ENCODE measurements at regions not wholly inside any gene's neighbourhood (a gene's known extent, or its start where the extent isn't known, plus 50 kb on each side); places are given as distances from the start of the nearest gene placed in this dataset.

DNA sequence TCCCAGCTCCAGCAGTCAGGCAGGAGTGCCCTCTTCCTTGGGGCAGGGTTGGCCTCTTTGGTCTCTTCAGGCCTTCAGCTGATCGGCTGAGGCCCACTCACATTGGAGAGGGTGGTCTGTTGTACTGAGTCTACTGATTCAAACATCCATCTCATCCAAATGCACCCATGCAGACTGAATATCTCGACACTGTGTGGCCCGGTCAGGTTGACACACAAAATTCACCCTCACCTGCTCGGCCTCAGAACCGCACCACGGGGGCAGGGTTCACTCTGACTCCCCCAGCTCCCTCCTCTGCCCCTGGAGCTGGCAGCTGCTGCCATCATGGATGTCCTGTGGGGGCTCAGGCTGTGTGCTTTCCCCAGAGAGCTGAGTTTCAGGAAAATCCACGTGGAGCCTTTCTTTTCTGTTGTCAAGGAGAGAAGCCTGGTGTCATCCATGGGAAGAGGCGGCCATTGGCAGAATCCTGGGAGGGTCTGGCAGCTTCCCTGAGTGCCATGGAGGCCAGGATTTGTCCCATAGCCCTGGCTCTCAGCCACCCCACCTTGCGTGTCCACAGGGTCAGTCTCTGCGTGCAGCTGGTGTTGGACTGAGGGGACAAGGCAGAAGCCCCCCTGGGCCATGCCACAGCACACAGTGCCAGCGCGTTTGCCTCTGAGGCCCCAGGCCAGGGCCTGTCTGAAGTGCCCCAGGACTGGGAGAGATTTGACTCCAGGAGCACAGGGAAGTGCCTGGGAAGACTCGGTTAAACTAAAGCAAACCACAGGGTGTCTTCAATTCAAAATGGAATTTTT lies 114.1 kb downstream of the ERMARD start:
- H3K4me1 Mint-ChIP-seq: no peaks in the 10 kb centered on the region
- no peaks in the 10 kb centered on the region for H3K36me3 Mint-ChIP-seq
- H3K27ac Mint-ChIP-seq: no peak overlapping the region
- peaks cover 3% of the 10 kb centered on the region for H3K27me3 Mint-ChIP-seq (ENCODE audit: low read depth)
- TF ChIP-seq, protein P1, sequence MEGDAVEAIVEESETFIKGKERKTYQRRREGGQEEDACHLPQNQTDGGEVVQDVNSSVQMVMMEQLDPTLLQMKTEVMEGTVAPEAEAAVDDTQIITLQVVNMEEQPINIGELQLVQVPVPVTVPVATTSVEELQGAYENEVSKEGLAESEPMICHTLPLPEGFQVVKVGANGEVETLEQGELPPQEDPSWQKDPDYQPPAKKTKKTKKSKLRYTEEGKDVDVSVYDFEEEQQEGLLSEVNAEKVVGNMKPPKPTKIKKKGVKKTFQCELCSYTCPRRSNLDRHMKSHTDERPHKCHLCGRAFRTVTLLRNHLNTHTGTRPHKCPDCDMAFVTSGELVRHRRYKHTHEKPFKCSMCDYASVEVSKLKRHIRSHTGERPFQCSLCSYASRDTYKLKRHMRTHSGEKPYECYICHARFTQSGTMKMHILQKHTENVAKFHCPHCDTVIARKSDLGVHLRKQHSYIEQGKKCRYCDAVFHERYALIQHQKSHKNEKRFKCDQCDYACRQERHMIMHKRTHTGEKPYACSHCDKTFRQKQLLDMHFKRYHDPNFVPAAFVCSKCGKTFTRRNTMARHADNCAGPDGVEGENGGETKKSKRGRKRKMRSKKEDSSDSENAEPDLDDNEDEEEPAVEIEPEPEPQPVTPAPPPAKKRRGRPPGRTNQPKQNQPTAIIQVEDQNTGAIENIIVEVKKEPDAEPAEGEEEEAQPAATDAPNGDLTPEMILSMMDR (IDR thresholded peaks at IDR 0.05; ENCODE audit: unreplicated experiment): no peak
- H3K9me3 Mint-ChIP-seq: peaks cover under 1% of the 10 kb centered on the region
- no peak overlapping the region for H3K4me3 Mint-ChIP-seq
- peak in 1 of 2 experiments; percentile 33 for DNase-seq (ENCODE audit: low spot score in 2 of 2, unreplicated experiment in 2 of 2)

DNA sequence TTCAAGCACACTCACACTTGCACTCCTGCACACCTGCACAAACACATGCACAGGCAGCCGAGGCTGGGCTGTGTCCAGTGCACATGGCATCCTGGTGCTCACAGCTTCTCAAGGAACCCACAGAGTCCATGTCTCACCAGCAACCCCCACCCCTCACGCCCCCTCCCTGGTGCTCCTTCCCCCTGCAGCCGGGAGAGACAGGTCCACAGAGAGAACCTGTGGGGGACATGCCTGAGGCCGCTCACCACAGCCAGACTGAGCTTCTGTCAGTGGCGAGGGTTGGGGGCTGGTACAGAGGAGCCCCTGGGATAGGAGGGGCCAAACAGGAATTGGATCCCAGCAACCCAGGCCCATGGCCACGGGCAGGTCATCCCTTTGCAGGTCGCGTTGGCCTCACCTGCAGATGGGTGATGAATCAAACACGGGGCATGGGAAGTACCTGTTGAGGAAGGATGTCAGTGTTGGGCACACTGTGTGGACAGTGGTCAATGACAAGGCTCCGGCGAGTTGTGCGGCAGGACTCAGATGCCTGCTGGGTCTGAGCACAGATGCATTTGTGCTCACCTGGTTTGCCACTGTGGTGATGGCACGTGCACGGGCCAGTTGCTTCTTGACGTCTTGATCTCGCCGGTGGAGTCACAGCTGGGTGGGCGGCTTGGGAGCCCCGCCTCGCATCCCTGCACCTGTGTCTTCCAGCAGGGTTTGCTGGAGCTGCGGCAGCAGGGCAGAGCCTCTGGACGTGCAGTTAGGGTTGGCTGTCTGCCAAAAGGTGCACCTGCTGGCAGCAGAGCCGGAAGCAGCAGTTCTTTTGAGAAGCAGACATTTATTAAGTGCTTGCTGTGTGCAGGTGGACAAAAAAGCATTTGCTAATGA lies 113.0 kb downstream of the ERMARD start:
- TF ChIP-seq, protein P1 (IDR thresholded peaks at IDR 0.05; ENCODE audit: unreplicated experiment): no peak
- Mint-ChIP-seq H3K27me3 (ENCODE audit: low read depth) (peaks cover 3% of the 10 kb centered on the region), H3K9me3 (no peaks in the 10 kb centered on the region), H3K36me3 (no peaks in the 10 kb centered on the region), H3K27ac (no peak overlapping the region), H3K4me3 (no peak overlapping the region), H3K4me1 (no peaks in the 10 kb centered on the region)
- DNase-seq (ENCODE audit: low spot score in 2 of 2, unreplicated experiment in 2 of 2): peak in 1 of 2 experiments; percentile 46

DNA sequence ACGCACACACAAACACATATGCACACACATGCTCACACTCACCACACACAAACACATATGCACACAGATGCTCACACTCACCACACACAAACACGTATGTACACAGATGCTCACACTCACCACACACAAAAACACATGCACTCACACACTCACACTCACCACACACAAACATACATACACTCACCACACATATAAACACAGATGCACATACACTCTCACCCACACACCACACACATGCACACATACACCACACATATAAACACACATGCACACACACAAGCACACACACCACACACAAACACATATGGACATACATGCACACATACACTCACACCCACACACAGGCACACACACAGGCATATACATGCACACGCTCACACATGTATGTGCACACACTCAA lies 112.3 kb downstream of the ERMARD start:
- Mint-ChIP-seq H3K4me1 (no peaks in the 10 kb centered on the region), H3K27ac (no peak overlapping the region), H3K36me3 (no peaks in the 10 kb centered on the region), H3K27me3 (ENCODE audit: low read depth) (peaks cover 3% of the 10 kb centered on the region), H3K4me3 (no peak overlapping the region), H3K9me3 (no peaks in the 10 kb centered on the region)
- TF ChIP-seq, protein P1 (IDR thresholded peaks at IDR 0.05; ENCODE audit: unreplicated experiment): no peak
- peak in 1 of 2 experiments; percentile 25 for DNase-seq (ENCODE audit: low spot score in 2 of 2, unreplicated experiment in 2 of 2)

DNA sequence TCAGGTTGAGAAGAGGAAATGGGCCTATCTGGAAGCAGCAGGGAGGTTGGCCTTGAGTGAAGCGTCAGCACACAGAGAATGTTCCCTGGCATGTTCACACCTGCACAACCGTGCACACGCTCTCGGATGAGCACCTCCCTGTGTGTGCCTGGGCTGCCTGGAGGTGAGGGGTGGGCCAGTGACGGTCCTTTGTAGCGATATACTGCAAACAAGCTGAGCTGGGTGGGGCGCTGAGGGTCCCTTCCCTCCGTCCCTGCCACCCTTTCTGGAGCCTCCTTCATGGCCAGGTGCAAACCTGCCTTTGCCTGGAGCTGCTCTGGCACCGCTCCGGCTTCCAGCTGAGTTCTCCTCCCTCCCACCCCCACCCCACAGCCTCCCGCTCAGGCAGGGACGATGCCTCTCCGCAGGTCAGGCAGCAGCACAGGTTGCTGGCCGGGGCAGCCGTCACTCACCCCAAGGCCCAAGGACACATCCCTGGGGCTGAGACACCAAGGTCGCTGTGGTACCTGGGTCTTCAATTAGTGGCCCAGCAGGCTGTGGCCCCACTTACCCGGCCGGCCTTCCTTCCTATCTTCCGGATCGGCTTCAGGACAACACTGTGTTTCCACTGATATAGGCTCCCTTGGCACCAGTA lies 111.6 kb downstream of the ERMARD start:
- Mint-ChIP-seq H3K27ac (no peak overlapping the region), H3K9me3 (no peaks in the 10 kb centered on the region), H3K36me3 (no peaks in the 10 kb centered on the region), H3K27me3 (ENCODE audit: low read depth) (peaks cover 3% of the 10 kb centered on the region), H3K4me1 (no peaks in the 10 kb centered on the region), H3K4me3 (no peak overlapping the region)
- DNase-seq (ENCODE audit: low spot score in 2 of 2, unreplicated experiment in 2 of 2): peak in 1 of 2 experiments; percentile 36
- TF ChIP-seq, protein P1 (IDR thresholded peaks at IDR 0.05; ENCODE audit: unreplicated experiment): no peak

DNA sequence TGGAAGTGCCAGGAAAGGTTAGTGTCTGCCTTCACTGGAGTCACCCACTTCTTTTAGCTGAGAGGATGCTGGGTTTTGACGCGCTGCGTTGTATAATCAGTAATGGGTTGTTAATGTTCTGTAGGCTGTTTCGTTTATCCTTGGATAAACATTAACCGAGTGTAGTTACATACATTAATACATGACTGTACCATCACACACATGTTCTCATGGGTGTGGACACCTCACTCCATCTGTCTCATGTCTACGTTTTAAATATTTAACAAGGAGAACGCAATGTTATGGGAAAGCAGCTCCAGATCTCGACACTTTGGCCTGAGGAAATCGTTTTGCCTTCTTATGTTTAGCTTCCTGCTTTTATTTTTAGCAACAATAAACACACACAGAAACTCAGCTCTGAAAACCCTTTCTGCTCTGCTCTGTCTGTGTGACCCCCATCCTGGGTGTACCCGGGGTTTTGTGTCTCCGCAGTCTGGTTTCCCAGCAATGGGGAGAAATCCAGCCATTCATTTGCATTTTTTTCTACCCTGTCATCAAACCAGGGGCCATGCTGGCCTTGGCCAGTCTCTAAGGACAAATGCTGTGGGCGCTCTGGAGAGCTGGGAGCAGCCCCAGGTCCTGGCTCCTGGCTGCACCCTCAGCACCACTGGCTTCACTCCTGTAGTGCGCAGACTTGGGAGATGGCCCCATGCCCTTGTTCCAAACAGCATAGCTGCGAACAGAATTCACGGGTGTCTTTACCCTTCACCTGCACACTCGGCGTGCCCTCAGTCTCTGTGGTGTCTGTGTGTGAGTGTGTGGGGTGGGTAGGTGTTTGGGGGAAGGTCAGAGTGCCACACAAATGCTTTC lies 110.8 kb downstream of the ERMARD start:
- no peak overlapping the region for H3K4me3 Mint-ChIP-seq
- TF ChIP-seq, protein P1 (IDR thresholded peaks at IDR 0.05; ENCODE audit: unreplicated experiment): no peak
- peaks cover 3% of the 10 kb centered on the region for H3K27me3 Mint-ChIP-seq (ENCODE audit: low read depth)
- peaks cover 3% of the 10 kb centered on the region for H3K9me3 Mint-ChIP-seq
- H3K27ac Mint-ChIP-seq: no peak overlapping the region
- H3K4me1 Mint-ChIP-seq: no peaks in the 10 kb centered on the region
- no peaks in the 10 kb centered on the region for H3K36me3 Mint-ChIP-seq
- peak in 1 of 2 experiments; percentile 35 for DNase-seq (ENCODE audit: low spot score in 2 of 2, unreplicated experiment in 2 of 2)
